IMR-90 (cell line): ENCODE measurements at regions not wholly inside any gene's neighbourhood (a gene's known extent, or its start where the extent isn't known, plus 50 kb on each side); places are given as distances from the start of the nearest gene placed in this dataset.

ENCODE experiments used
- ATAC-seq: fragments of 200-7000 bp; cut with Tn5 transposase; 2 replicates; pipeline ENCODE4 v1.9.1; 2020; ENCODE audit warnings: low read depth, mild to moderate bottlenecking, moderate library complexity
- BruUV-seq: library from RNA; stranded (reverse); fragments of 400-500 nt; replicated peaks from 2 replicates; lab custom pipeline; 2021; lab: Mats Ljungman, UMichigan
- CTCF ChIA-PET: fragments of 300-600 bp; formaldehyde crosslinking; extraction: SDS; loops from one replicate; lab custom pipeline; 2021; ENCODE audit warnings: antibody characterized with exemption; lab: Yijun Ruan, JAX
- POLR2A ChIA-PET: fragments of 300-600 bp; sonication (Branson Sonifier 250); formaldehyde crosslinking; loops from one replicate; lab custom pipeline; 2022; ENCODE audit warnings: antibody characterized with exemption; ENCODE audit not compliant: unreplicated experiment; lab: Charles Lee
- DNase-seq: peaks from one replicate; pipeline ENCODE4 v3.0.0; 2013
- H2AFZ ChIP-seq: replicated peaks from 2 replicates; pipeline ENCODE3; 2013; ENCODE audit warnings: low read length, mild to moderate bottlenecking; ENCODE audit not compliant: poor library complexity
- H2AK5ac ChIP-seq: 2 replicates; pipeline ENCODE4 v1.6.1; 2013; ENCODE audit warnings: low read depth, low read length, inconsistent platforms
- H2AK9ac ChIP-seq: replicated peaks from 2 replicates; pipeline ENCODE3; 2013; ENCODE audit warnings: mild to moderate bottlenecking, low read depth, low read length, moderate library complexity; ENCODE audit not compliant: poor library complexity
- H2BK120ac ChIP-seq: 2 replicates; pipeline ENCODE4 v1.6.1; 2013; ENCODE audit warnings: low read depth, low read length, inconsistent platforms
- H2BK15ac ChIP-seq: 3 replicates; pipeline ENCODE4 v1.6.1; 2013; ENCODE audit warnings: low read depth, low read length, inconsistent platforms
- H2BK20ac ChIP-seq: 2 replicates; pipeline ENCODE4 v1.6.1; 2013; ENCODE audit warnings: low read depth, mild to moderate bottlenecking, inconsistent platforms, low read length, moderate library complexity
- H2BK5ac ChIP-seq: 2 replicates; pipeline ENCODE4 v1.6.1; 2013; ENCODE audit warnings: mild to moderate bottlenecking, low read depth, low read length, inconsistent platforms; ENCODE audit not compliant: poor library complexity, severe bottlenecking
- H3K14ac ChIP-seq: replicated peaks from 2 replicates; pipeline ENCODE4 v1.6.1; 2013; ENCODE audit warnings: low read depth, low read length, inconsistent platforms
- H3K18ac ChIP-seq: 2 replicates; pipeline ENCODE4 v1.6.1; 2013; ENCODE audit warnings: low read depth, low read length, control low read depth
- H3K23ac ChIP-seq: 2 replicates; pipeline ENCODE4 v1.6.1; 2013; ENCODE audit warnings: low read depth, low read length, inconsistent platforms
- H3K27ac ChIP-seq: 2 replicates; pipeline ENCODE4 v1.5.1; 2013; ENCODE audit warnings: mild to moderate bottlenecking, control low read depth, low read length; ENCODE audit not compliant: insufficient read depth
- H3K27me3 ChIP-seq: 2 replicates; pipeline ENCODE4 v1.6.1; 2013; ENCODE audit warnings: low read length; ENCODE audit not compliant: control insufficient read depth, insufficient read depth
- H3K36me3 ChIP-seq: 2 replicates; pipeline ENCODE4 v1.6.1; 2013; ENCODE audit warnings: low read length, mixed read lengths; ENCODE audit not compliant: control insufficient read depth, insufficient read depth
- H3K4ac ChIP-seq: 2 replicates; pipeline ENCODE4 v1.6.1; 2013; ENCODE audit warnings: low read depth, low read length, inconsistent platforms
- H3K4me1 ChIP-seq: 2 replicates; pipeline ENCODE4 v1.6.1; 2013; ENCODE audit warnings: low read length, mixed read lengths; ENCODE audit not compliant: control insufficient read depth, insufficient read depth
- H3K4me2 ChIP-seq: 2 replicates; pipeline ENCODE4 v1.6.1; 2013; ENCODE audit warnings: low read depth, mild to moderate bottlenecking, control low read depth, low read length, moderate library complexity
- H3K4me3 ChIP-seq: 2 replicates; pipeline ENCODE4 v1.5.1; 2013; ENCODE audit warnings: low read depth, mild to moderate bottlenecking, control low read depth, low read length, moderate library complexity; ENCODE audit not compliant: insufficient read depth
- H3K56ac ChIP-seq: 2 replicates; pipeline ENCODE4 v1.6.1; 2013; ENCODE audit warnings: low read length, inconsistent platforms; ENCODE audit not compliant: insufficient read depth; ENCODE audit errors: extremely low read depth
- H3K79me1 ChIP-seq, 2 experiments: 2 replicates each; pipeline ENCODE4 v1.6.1; 2013; ENCODE audit warnings: low read length in 2 of 2, inconsistent platforms in 1 of 2, low read depth in 1 of 2
- H3K9ac ChIP-seq: 2 replicates; pipeline ENCODE4 v1.6.1; 2013; ENCODE audit warnings: low read depth, low read length, control low read depth
- H3K9me1 ChIP-seq: 2 replicates; pipeline ENCODE4 v1.6.1; 2013; ENCODE audit warnings: low read length, inconsistent platforms; ENCODE audit not compliant: insufficient read depth
- H3K9me3 ChIP-seq: 2 replicates; pipeline ENCODE4 v1.6.1; 2013; ENCODE audit warnings: low read length; ENCODE audit not compliant: control insufficient read depth, insufficient read depth
- H4K20me1 ChIP-seq: 2 replicates; pipeline ENCODE4 v1.6.1; 2013; ENCODE audit warnings: low read length, inconsistent platforms; ENCODE audit not compliant: insufficient read depth
- H4K5ac ChIP-seq: 2 replicates; pipeline ENCODE4 v1.6.1; 2013; ENCODE audit warnings: mild to moderate bottlenecking, low read depth, low read length, control low read depth
- H4K8ac ChIP-seq, 2 experiments: 2 replicates each; pipeline ENCODE4 v1.6.1; 2013; ENCODE audit warnings: low read depth in 2 of 2, low read length in 2 of 2, control low read depth in 1 of 2, inconsistent platforms in 1 of 2
- H4K91ac ChIP-seq: 2 replicates; pipeline ENCODE4 v1.6.1; 2013; ENCODE audit warnings: low read depth, low read length, inconsistent platforms; ENCODE audit not compliant: insufficient read depth
- BHLHE40 ChIP-seq: fragments of 150-350 bp; IDR thresholded peaks from 2 replicates; pipeline ENCODE4 v1.6.1; 2016; ENCODE audit warnings: mild to moderate bottlenecking, low read depth, low read length
- CEBPB ChIP-seq: IDR thresholded peaks from 2 replicates; pipeline ENCODE4 v1.6.1; 2012; ENCODE audit warnings: low read depth, low read length, improper control_type of control experiment
- ELK1 ChIP-seq: fragments of 150-350 bp; IDR thresholded peaks from 2 replicates; pipeline ENCODE4 v1.6.1; 2016; ENCODE audit warnings: low read depth, mild to moderate bottlenecking, low read length, moderate library complexity, borderline replicate concordance
- FOS ChIP-seq: fragments of 150-350 bp; IDR thresholded peaks from 2 replicates; pipeline ENCODE4 v1.6.1; 2016; ENCODE audit warnings: low read depth, low read length
- MAZ ChIP-seq: IDR thresholded peaks from 2 replicates; pipeline ENCODE4 v1.6.1; 2012; ENCODE audit warnings: low read depth, mild to moderate bottlenecking, low read length, improper control_type of control experiment, moderate library complexity, borderline replicate concordance
- MXI1 ChIP-seq: IDR thresholded peaks from 2 replicates; pipeline ENCODE4 v1.6.1; 2012; ENCODE audit warnings: low read depth, mild to moderate bottlenecking, low read length, moderate library complexity, borderline replicate concordance
- NFE2L2 ChIP-seq: fragments of 150-350 bp; IDR thresholded peaks from 2 replicates; pipeline ENCODE4 v1.6.1; 2016; ENCODE audit warnings: low read depth, mild to moderate bottlenecking, low read length
- RAD21 ChIP-seq: IDR thresholded peaks from 2 replicates; pipeline ENCODE4 v1.6.1; 2012; ENCODE audit warnings: low read length, improper control_type of control experiment
- RCOR1 ChIP-seq: IDR thresholded peaks from 2 replicates; pipeline ENCODE4 v1.6.1; 2012; ENCODE audit warnings: mild to moderate bottlenecking, low read length, improper control_type of control experiment; ENCODE audit not compliant: insufficient replicate concordance
- RFX5 ChIP-seq: IDR thresholded peaks from 2 replicates; pipeline ENCODE4 v1.8.0; 2012; ENCODE audit warnings: low read depth, mild to moderate bottlenecking, low read length, moderate library complexity
- SMC3 ChIP-seq: fragments of 150-350 bp; IDR thresholded peaks from 2 replicates; pipeline ENCODE4 v1.6.1; 2016; ENCODE audit warnings: low read depth, mild to moderate bottlenecking, antibody characterized with exemption, low read length, moderate library complexity
- USF2 ChIP-seq: fragments of 150-350 bp; IDR thresholded peaks from 2 replicates; pipeline ENCODE4 v1.6.1; 2017; ENCODE audit warnings: mild to moderate bottlenecking, antibody characterized with exemption, low read length, low read depth
- WGBS, 2 experiments: methylation state at CpG; one replicate each; pipeline versions ENCODE4 v1.1.5 to v1.1.7; 2013; ENCODE audit warnings: missing lambda C conversion rate in 2 of 2; ENCODE audit not compliant: insufficient read length in 1 of 2; ENCODE audit errors: extremely low coverage in 2 of 2; 5-methylcytosine and 5-hydroxymethylcytosine counted together
- dilution Hi-C: fragments of 300-500 bp; cut with HindIII; formaldehyde crosslinking; loops from one replicate; pipeline ENCODE4 v1.14.3; 2018; ENCODE audit warnings: low sequenced_read_pairs; ENCODE audit not compliant: unreplicated experiment
- in situ Hi-C: fragments of 300-500 bp; cut with MboI; formaldehyde crosslinking; loops from 3 replicates; pipeline ENCODE4 v1.14.3; 2019; ENCODE audit warnings: low sequenced_read_pairs, inconsistent platforms, mixed read lengths
- intact Hi-C: fragments of 100-400 bp; cut with micrococcal nuclease; formaldehyde crosslinking; loops from 2 replicates; pipeline ENCODE4 v1.10.0; 2022

GRCh38 chr2:200039724-200040650 is 84.6 kb downstream of the MAIP1 start:
- peak overlapping the region; percentile 21 to 87; a peak in 2 of 4 replicates for H4K8ac ChIP-seq
- peak overlapping the region; percentile 10; the same call in 1 of the 2 replicates for H4K91ac ChIP-seq
- H2BK120ac ChIP-seq = peak overlapping the region; percentile 87
- dilution Hi-C loops = no loop called here
- CTCF ChIA-PET = interaction anchor here (0.9 to 1.4 kb wide), 3 partner anchors 10 to 265 kb away, joined by 3 to 4 read pairs (median 3); no protein-coding TSS in a partner anchor
- peak overlapping the region; percentile 84 for H2BK20ac ChIP-seq
- peaks cover 23% of the 10 kb centered on the region for H3K4me1 ChIP-seq
- H3K4ac ChIP-seq = peak overlapping the region; percentile 92; the same call in 1 of the 2 replicates
- 0 out of 2 replicates have a peak overlapping the region, but pooled peaks have one; percentile 8 for H2AK5ac ChIP-seq
- DNase-seq (peak; percentile 99), ATAC-seq (peak; percentile 83)
- 0 out of 2 replicates have a peak overlapping the region, but pooled peaks have one; percentile 22 for H3K14ac ChIP-seq
- peak overlapping the region; percentile 2; the same call in 1 of the 2 replicates for H4K5ac ChIP-seq
- H3K4me2 ChIP-seq = peak overlapping the region; percentile 24
- intact Hi-C loops = loop anchor here (2.0 kb wide), 1 partner anchor 269 kb away; no protein-coding TSS in a partner anchor
- 6% methylated on average over 4 of the region's 7 CpGs; no CpG with 5 or more reads in 1 of the 2 experiments for WGBS, 2 experiments
- H3K4me3 ChIP-seq = no peak overlapping the region
- no peaks in the 10 kb centered on the region for H3K9me3 ChIP-seq
- H3K79me1 ChIP-seq = no peaks in the 10 kb centered on the region
- peak overlapping the region; percentile 20; the same call in 1 of the 2 replicates for H3K18ac ChIP-seq
- peak overlapping the region; percentile 54 for H2BK5ac ChIP-seq
- H3K27me3 ChIP-seq = no peaks in the 10 kb centered on the region
- no peak overlapping the region for H2AFZ ChIP-seq
- POLR2A ChIA-PET = no interaction called here
- no peak overlapping the region for H2AK9ac ChIP-seq
- no peaks in the 10 kb centered on the region for H4K20me1 ChIP-seq
- in situ Hi-C loops = no loop called here
- H3K9ac ChIP-seq = no peak overlapping the region
- no TSS peak for BruUV-seq
- H3K56ac ChIP-seq = no peak overlapping the region
- peak overlapping the region; percentile 84; the same call in 1 of the 3 replicates for H2BK15ac ChIP-seq
- H3K36me3 ChIP-seq = no peaks in the 10 kb centered on the region
- peak overlapping the region; percentile 70; the same call in 1 of the 2 replicates for H3K23ac ChIP-seq
- H3K9me1 ChIP-seq = peaks cover 13% of the 10 kb centered on the region
- H3K27ac ChIP-seq = peak overlapping the region; percentile 86; the same call in 1 of the 2 replicates
- no peak for TF ChIP-seq RFX5
- TF ChIP-seq NFE2L2 = peak; percentile 51; the same call in 1 of the 2 replicates
- TF ChIP-seq USF2 = no peak
- no peak for TF ChIP-seq ELK1
- TF ChIP-seq RCOR1 = peak; percentile 33
- peak; percentile 86 for TF ChIP-seq BHLHE40
- no peak for TF ChIP-seq SMC3
- TF ChIP-seq RAD21 = no peak
- peak; percentile 62 for TF ChIP-seq CEBPB
- peak; percentile 65; the same call in 1 of the 2 replicates for TF ChIP-seq FOS
- peak; percentile 65; the same call in 1 of the 2 replicates for TF ChIP-seq MXI1
- no peak for TF ChIP-seq MAZ
